ENCODE measurements at regions not wholly inside any gene's neighbourhood (a gene's known extent, or its start where the extent isn't known, plus 50 kb on each side); places are given as distances from the start of the nearest gene placed in this dataset.

DNA sequence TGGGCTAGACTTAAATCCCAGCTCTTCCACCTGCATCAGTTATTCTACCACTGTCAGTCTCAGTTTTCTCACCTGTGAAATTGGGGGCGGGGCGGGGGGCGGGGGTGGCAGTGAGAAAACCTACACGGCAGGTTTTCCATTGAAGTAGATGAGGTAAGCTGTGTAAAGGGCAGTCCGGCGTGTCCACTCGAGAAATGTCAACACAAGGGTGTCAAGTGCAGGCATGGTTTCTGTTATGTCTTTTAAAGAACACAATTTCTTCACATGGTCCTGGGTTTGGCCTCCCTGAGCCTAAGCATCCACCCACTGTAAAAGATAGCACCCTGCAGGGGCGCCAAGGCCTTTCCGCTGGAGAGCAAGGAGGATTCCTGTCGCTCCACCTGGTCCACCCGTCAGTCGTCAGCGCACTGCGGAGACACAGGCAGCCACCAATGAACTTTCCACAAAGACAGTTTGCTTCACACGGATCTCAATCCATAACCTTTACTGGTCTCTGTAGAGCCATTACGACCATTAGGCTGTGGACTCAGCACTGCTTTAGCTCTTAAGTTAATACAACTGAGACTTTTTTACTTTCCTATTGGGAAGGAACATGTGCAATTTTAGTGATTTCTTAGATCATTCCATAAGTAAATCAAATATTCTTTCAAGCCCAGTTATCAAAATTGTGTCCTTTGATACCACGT, 99.5 kb upstream of the FOXB1 start:
- no peaks in the 10 kb centered on the region for H3K27me3 ChIP-seq (ENCODE audit: insufficient read depth, low read length, poor library complexity)
- no peak overlapping the region for H3K4me2 ChIP-seq (ENCODE audit: insufficient read depth, low read length)
- H3K79me2 ChIP-seq (ENCODE audit: insufficient read depth, low read length), result no peaks in the 10 kb centered on the region
- no peak for DNase-seq
- no peaks in the 10 kb centered on the region for H3K4me1 ChIP-seq (ENCODE audit: insufficient read depth, low read length)
- H3K9ac ChIP-seq (ENCODE audit: low read depth, low read length), result no peak overlapping the region
- H3K27ac ChIP-seq (ENCODE audit: low read length), result no peak overlapping the region
- H3K36me3 ChIP-seq (ENCODE audit: insufficient read depth, low read length), result no peaks in the 10 kb centered on the region
- no peaks in the 10 kb centered on the region for H4K20me1 ChIP-seq (ENCODE audit: insufficient read depth, low read length)
- no peak overlapping the region for H3K4me3 ChIP-seq (ENCODE audit: low read depth in 1 of 2, low read length in 2 of 2)
- H2AFZ ChIP-seq (ENCODE audit: low read depth, low read length), result no peak overlapping the region
- no peak for ATAC-seq (ENCODE audit: insufficient read depth, low read depth)
- no peak for TF ChIP-seq EZH2 (IDR thresholded peaks at IDR 0.05; ENCODE audit: borderline replicate concordance, low read depth, low read length, severe bottlenecking)
- TF ChIP-seq, protein P1, sequence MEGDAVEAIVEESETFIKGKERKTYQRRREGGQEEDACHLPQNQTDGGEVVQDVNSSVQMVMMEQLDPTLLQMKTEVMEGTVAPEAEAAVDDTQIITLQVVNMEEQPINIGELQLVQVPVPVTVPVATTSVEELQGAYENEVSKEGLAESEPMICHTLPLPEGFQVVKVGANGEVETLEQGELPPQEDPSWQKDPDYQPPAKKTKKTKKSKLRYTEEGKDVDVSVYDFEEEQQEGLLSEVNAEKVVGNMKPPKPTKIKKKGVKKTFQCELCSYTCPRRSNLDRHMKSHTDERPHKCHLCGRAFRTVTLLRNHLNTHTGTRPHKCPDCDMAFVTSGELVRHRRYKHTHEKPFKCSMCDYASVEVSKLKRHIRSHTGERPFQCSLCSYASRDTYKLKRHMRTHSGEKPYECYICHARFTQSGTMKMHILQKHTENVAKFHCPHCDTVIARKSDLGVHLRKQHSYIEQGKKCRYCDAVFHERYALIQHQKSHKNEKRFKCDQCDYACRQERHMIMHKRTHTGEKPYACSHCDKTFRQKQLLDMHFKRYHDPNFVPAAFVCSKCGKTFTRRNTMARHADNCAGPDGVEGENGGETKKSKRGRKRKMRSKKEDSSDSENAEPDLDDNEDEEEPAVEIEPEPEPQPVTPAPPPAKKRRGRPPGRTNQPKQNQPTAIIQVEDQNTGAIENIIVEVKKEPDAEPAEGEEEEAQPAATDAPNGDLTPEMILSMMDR (IDR thresholded peaks at IDR 0.05; ENCODE audit: borderline replicate concordance, extremely low read depth, low read length, poor library complexity, severe bottlenecking), result no peak
- H3K9me3 ChIP-seq (ENCODE audit: insufficient read depth, low read length, severe bottlenecking), result no peaks in the 10 kb centered on the region

DNA sequence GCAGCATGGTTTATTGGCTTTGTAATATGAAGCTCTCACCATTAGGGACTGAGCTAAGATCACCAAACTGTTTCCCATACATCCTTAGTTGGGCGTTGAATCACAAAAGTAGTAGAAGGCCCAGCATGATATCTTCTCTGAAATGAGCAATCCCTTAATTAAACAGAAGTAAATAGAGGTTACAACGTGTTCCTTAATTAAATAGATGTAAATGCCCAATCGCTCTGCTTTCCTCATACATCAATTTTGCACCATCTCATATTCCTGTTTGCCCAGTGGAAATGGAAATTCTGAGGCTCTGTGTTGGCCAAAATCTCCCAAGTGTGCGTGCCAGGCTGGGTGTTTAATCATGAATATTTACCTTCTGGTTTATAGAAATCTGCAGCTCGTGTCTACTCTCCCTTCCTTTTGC, 107.4 kb upstream of the FOXB1 start:
- ATAC-seq (ENCODE audit: insufficient read depth, low read depth) (no peak), DNase-seq (no peak)
- Histone ChIP-seq H3K36me3 (ENCODE audit: insufficient read depth, low read length) (no peaks in the 10 kb centered on the region), H3K9me3 (ENCODE audit: insufficient read depth, low read length, severe bottlenecking) (no peaks in the 10 kb centered on the region), H4K20me1 (ENCODE audit: insufficient read depth, low read length) (no peaks in the 10 kb centered on the region), H3K79me2 (ENCODE audit: insufficient read depth, low read length) (no peaks in the 10 kb centered on the region), H3K4me3 (ENCODE audit: low read depth in 1 of 2, low read length in 2 of 2) (no peak overlapping the region), H3K27ac (ENCODE audit: low read length) (no peak overlapping the region), H3K9ac (ENCODE audit: low read depth, low read length) (no peak overlapping the region), H3K4me1 (ENCODE audit: insufficient read depth, low read length) (no peaks in the 10 kb centered on the region), H3K27me3 (ENCODE audit: insufficient read depth, low read length, poor library complexity) (no peaks in the 10 kb centered on the region), H2AFZ (ENCODE audit: low read depth, low read length) (no peak overlapping the region), H3K4me2 (ENCODE audit: insufficient read depth, low read length) (no peak overlapping the region)
- TF ChIP-seq EZH2 (IDR thresholded peaks at IDR 0.05; ENCODE audit: borderline replicate concordance, low read depth, low read length, severe bottlenecking), result no peak
- TF ChIP-seq, protein P1 (IDR thresholded peaks at IDR 0.05; ENCODE audit: borderline replicate concordance, extremely low read depth, low read length, poor library complexity, severe bottlenecking), result no peak

DNA sequence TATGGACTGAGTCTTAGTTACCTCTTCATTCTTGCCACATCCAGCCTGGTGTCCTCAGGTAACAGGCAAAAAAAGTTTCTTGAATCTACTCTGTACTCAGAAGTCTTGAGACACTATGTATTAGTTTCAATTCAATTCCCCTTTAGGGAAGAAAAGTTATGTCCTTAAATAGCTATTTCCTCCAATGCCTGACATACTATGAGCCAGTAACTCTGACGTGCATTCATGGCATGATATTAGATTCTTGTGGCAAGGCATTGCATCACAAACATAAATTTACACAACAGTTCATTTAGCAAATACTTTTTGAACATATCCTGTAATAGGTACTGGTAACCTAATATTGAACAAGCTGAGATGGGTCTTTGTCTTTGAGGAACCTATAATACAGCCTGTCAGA, 109.3 kb upstream of the FOXB1 start:
- DNase-seq (no peak), ATAC-seq (ENCODE audit: insufficient read depth, low read depth) (no peak)
- no peaks in the 10 kb centered on the region for H3K9me3 ChIP-seq (ENCODE audit: insufficient read depth, low read length, severe bottlenecking)
- H4K20me1 ChIP-seq (ENCODE audit: insufficient read depth, low read length), result no peaks in the 10 kb centered on the region
- no peaks in the 10 kb centered on the region for H3K79me2 ChIP-seq (ENCODE audit: insufficient read depth, low read length)
- no peak overlapping the region for H2AFZ ChIP-seq (ENCODE audit: low read depth, low read length)
- no peaks in the 10 kb centered on the region for H3K4me1 ChIP-seq (ENCODE audit: insufficient read depth, low read length)
- TF ChIP-seq, protein P1 (IDR thresholded peaks at IDR 0.05; ENCODE audit: borderline replicate concordance, extremely low read depth, low read length, poor library complexity, severe bottlenecking), result no peak
- TF ChIP-seq EZH2 (IDR thresholded peaks at IDR 0.05; ENCODE audit: borderline replicate concordance, low read depth, low read length, severe bottlenecking), result no peak
- no peak overlapping the region for H3K9ac ChIP-seq (ENCODE audit: low read depth, low read length)
- H3K27ac ChIP-seq (ENCODE audit: low read length), result no peak overlapping the region
- H3K4me2 ChIP-seq (ENCODE audit: insufficient read depth, low read length), result no peak overlapping the region
- no peaks in the 10 kb centered on the region for H3K27me3 ChIP-seq (ENCODE audit: insufficient read depth, low read length, poor library complexity)
- H3K36me3 ChIP-seq (ENCODE audit: insufficient read depth, low read length), result no peaks in the 10 kb centered on the region
- no peak overlapping the region for H3K4me3 ChIP-seq (ENCODE audit: low read depth in 1 of 2, low read length in 2 of 2)
